NCI-H187 (cell line): ENCODE measurements at regions not wholly inside any gene's neighbourhood (a gene's known extent, or its start where the extent isn't known, plus 50 kb on each side); places are given as distances from the start of the nearest gene placed in this dataset.

Experiments
- DNase-seq, 2 experiments: peaks; one replicate each; lab custom pipeline; 2025; lab: John Stamatoyannopoulos, UW

DNA sequence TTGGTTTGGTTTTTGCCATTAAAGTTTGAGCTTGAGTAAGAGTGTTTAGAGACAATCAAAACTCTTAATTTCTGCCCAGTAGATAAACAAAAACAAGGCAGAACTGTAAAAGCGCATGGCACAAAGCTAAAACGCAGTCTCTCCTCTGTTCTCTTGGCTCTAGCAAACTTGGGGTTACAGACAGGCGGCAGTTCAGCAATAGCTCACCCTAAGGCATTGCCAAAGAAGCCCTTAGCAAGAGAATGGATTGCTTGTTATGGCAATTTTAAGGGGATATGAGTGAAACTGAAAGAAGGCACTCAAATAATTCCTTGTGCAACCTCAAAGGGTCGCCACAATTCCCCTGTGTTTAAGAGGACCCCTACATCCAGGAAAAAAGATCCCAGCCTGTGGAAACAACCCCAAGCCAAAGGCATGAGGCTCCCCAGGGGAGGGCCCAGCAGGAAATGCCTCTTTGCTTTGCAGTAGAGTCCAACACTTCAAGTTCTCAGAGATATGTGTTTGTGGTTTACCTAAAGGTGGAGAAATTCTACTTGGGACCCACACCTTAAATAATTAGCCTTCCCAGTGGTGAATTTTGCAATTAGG, 317.0 kb upstream of the MPDZ start:
- no peak for DNase-seq

DNA sequence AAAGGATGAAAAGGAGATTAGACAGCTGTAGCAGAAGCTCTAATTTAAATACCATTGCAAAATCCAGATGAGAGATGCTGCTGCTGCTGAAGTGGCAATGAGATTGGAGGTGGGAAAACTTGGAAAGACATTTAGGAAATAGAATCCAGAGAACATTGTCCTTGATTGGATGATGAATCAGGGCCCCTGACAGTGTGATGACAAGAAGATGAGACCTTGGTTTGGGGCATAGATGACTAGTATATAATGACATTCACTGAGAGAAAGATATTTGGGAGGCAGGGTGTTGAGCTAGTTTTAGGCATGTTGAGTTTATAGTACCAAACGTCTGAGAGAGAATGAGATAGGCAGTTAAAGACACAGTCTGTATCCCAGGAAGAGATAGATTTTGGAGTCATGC, 311.5 kb upstream of the MPDZ start:
- DNase-seq, result no peak

DNA sequence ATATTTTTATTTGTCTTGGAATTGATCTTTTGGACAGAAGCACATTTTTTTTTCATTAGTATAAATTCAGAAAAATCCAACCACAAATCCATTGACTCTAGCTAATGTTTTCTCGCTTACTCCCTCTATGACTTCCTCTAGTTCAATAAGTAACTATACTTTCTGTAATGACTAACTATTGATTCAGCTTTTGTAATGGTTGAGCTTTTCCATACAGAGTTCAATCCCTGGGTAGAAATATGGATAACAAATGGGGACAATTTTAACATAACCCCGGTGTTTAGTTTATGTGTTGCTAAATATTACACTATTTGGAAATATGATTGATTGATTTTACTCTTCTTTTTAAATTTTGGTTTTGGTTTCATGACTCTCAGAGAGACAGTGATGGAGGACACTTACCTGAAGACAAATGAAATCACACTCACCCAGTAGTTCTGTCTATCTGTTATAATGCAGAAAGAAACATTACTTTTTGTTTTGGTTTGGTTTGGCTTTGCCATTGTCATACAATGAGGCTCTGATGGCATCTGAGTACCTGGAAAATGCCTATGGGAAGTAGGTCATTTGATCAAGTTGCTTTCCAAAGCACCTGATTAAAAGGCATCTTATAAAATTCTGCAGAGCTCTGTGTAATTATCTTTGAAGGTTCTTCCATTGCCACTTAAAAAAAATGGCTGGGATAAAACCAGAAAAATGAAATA, 309.7 kb upstream of the MPDZ start:
- DNase-seq, result no peak

DNA sequence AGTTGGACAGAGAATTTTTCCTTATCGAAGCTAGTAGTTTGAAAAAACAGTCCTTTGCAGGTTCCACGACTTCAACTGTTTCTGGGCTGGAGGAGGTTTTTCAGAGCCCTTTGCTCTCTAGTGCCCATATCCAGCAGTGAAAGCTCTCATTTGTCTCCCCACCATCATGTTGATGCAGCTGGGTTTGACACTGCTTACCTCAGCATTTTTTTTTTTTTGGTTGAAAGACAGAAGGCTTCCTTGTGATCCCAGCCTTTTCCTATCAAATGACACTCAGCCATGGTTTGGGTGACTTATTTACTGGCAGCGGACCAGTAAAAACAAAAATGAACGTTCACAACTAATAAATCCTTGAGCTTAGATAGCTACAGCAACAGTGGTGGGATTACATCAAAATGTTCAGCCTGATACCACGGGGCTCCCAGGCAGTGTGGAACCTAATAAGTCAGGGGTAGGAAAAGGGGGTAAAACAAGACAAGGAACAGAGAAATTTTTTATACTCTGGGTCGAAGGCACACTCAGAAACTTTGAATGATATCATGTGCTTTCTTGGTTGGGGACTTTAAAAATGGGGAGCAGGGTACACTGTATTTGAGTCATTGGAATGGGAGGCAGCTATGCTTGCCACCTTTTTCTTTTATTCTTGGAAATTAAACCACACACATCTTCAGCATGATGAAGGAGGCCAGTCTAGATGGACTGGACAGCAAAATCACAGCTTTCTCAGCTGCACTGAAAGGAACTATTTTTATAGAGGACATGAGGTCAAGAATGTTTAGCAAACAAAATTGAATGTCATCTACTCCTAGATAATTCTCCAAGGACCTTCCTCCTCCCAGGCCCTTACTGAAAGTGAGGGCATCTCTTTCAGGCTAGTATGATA, 308.9 kb upstream of the MPDZ start:
- no peak for DNase-seq

DNA sequence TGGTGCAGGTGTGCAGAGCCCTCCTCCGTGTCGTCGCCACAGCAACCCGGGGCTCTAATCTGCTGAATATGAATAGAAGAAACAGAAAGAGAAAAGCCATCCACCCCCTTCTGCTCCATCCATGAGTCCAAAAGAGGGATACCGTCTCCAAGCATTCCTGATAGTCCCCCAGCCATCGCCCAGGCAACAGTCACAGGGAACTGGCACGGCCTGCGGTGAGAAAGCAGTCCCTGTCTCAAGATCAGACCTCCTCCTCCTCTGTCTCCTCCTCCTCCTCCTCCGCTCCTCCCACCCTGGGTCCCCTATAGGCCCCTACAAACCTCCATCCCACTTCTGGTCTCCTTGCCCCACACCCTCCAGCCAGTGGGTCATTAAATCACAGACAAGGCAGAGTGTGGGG, 308.1 kb upstream of the MPDZ start:
- DNase-seq, result no peak

DNA sequence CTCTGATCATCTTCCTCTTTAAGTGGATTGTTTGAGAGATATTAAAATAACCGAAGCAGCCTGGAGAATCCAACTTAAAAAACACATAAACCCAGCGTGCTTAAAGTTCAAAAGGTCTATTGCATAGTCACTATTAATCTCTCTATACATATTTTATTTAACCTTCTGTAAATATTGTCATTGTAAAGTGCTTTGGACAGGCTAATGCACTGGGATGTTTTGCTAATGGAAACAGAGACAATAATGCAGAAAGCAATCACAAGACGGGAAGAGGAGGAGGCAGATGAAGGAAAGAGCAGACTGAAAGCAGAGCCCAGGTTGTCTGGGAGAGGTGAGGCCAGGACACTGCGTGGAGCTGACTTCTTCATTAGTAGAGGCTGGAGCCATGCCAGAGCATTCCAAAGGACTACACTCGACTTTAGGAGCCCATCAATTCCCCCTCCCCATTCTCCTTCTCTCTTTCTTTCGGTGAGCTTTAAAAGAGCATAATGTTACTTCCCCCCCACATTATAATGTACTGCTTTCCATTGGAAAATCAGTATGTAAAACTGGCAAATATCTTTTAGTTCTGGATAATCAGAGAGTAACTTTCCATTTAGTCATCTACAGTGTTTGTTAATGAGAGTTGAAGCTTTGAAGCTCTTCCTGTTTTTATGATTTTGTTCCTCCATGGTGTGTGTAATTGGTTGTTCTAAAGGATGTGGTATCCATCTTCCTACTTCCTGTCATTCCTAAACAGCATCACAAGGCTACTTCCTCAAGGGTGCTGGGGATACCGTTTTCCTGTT, 307.3 kb upstream of the MPDZ start:
- no peak for DNase-seq

DNA sequence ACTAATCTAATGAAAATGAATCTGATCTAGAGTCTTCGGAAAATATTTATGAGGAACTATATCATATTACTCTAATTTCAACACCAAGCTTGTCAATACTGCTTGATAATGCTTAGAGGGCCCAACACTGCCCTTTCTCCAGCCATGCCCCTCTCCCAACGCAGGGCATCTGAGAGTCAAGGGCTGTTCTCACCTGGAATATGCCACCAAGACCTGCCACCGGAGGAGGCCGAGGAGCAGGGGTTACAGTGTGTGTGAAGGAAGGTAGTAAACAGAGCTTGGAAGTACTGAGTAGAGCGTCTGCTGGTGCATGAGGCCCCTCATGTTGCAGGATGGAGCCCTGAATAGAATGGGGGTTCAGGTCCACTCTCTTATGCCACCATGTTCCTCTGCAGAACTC, 301.3 kb upstream of the MPDZ start:
- DNase-seq, result no peak

DNA sequence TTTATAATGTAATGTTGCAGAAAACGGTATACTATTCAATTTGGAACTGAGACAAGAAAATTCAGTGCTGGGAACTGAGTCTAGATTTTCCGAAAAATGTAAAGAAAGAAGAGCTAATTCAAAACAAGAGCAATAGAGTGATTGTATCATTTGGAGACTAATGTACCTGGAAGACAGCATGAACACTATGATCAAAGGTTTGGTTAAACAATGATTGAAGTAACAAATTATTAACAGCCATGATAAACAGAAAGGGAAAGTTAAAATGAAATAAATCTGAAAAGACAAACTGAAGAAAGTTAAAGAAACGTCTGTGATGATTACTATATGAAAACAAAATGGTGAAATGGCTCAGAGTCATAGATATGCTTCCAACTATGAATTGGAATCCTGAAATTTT, 300.6 kb upstream of the MPDZ start:
- DNase-seq, result no peak

DNA sequence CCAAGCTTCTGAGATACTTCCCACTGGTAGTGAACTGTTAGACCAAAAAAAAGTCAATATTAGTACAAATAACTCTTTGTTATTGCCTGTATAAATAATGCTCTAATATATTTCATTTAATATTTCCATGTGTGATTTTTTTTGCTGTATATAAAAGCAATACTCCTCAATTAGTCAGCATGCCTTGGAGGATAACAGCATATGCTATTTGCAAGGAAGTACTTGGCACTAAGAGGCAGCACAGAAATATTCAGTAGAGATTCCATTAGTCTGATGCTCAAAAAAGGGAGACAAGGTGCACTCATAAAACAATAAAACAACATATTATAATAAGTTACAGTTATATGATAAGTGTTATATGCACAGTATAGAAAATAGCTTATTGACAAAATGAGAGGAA, 296.6 kb upstream of the MPDZ start:
- no peak for DNase-seq

DNA sequence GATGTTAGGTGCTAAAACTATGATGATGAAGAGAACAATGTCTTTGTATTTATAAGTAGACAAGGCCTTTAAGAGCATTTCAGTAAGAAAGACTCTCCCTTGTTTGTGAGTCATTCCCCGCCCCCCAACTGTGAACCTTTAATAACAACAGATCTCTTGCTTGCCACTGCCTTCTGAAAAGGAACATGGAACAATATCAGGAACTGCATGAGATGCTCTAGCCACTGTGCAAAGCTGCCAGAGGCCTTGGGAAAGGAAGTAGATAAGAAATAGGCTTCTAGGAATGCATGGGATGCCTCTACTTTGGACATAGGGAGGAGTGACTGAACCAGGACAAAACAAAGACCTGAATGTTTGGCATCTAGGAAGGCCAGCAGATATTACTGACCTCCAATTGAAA, 296.1 kb upstream of the MPDZ start:
- DNase-seq, result no peak

DNA sequence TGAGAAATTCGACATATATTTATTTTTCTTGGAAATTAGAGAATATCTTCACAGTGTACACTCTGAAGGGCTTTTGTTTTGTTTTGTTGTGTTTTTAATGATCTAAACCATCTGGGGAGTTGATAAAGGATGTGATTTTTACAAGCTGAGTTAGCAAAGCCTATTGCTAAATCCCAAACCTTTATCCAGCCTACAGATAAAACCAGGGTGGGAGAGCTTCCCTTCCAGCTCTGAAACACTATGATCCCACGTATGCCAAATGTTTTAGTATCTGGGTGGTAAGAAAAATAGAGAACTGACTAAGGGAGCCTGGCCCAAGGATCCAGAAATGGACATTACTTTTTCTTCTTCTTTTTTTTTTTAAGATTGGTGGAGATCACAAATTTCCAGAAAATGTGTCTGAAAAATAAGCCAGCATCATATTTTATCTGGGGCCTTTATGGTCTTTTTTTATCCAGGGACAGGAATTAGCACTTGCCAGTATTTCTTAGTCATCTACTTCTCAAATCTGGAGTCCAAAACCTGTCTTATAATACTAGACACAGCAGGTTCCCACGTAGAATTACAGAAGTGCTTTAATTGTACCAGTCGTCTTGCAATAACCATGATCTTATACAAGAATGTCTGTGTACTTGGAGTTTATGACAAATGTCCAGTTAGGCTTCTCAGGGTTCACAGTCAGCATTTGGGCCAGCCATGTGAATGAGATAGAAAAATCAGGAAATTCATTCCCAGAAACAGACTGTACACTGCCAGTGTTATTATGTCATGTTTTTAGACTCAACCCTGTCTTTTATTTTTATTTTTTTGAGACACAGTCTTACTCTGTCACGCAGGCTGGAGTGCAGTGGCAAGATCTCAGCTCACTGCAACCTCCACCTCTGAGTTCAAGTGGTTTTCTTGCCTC, 290.8 kb upstream of the MPDZ start:
- DNase-seq, result no peak

DNA sequence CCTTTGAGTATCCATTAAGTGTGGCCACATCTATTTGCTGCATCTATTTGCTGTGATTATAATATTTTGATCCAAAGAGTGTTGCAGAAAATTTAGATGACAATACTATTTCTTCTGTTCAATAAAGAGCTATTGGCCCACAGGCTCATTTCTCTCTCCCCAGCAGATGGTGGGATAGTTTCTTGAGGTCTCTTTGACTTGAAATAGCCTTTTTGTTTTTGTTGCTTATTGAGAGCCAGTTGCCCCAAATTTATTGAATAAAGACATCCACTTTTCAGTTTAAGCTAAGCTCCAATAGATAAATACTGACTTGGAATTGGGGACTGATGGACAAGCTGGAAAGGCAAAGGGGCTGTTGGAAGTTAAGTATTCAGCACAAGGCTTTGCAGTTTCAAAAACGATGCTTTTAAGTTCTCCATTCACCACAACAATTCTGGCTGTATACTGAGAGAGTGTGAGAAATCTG, 290.1 kb upstream of the MPDZ start:
- no peak for DNase-seq

DNA sequence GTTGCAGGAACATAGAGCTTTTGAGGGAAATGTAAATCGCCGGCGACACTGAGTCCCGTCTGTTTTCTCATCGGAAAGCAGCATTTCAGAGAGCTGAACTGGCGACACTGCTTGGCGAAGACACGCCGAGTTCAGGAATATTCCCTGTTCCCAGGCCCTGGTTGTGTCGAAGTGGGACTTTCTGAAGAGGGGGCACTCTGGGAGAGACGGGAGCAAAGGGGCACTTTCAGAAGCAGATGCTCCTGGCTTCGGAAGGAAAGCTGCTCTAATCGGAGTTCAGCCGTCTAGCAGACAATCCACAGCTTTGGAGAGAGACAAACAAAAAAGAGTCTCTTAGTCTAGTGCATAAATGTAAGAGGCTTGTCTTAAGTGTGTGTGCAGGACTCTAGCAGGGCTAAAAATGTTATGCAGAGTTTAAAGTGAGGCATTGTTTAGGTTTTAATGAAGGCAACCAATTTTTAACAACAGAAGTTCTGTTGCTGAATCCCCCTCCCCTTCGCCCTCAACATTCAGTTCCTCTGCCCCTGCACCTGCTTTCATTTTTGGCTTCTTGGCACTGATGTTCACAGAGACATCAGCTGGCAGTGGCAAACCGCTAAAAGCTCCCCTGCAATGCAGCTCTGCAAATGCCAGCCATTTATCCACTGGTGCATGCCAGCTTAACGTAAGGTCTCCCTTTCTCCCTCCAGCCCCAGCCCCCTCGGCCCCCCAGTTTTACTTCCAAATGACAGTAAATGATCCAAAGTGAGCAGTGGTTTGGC, 289.5 kb upstream of the MPDZ start:
- DNase-seq, result peak in 1 of 2 experiments; percentile 2

DNA sequence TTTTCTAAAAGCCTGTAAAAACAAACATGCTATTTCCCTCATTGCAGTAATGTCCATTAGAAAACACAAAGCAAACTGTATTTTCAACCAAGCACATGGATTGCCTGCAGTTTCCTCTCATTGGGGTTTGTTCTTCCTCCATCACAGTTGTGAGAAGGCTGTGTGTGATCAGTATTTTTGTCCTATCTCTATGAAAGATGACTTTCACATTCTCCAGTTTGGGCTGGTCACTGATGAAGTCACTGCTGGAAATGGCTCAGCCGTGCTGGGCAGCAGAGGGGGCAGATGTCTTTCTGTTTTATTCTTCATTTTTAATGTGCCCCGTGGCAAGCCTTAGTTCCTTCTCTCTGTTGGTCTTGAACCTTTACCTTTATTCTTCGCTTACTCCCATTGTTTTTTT, 288.9 kb upstream of the MPDZ start:
- no peak for DNase-seq

DNA sequence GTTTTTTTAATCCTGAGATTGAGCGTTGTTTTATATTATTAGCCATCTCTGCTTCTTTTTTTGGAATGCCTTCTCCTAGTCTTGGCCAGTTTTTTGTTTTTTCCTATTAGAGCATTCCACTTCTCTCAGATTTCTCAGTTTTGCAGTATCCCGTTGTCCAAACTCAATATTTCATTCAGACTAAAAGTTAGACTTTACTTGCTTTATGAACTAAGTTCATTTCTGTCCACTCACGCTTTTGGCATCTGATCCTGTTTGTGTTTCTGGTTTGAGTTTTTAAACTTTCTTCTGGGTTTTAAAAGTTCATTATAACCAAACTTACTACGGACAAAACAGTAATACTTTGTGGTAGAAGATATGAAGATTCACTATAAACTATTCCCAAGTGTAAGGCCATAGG, 288.3 kb upstream of the MPDZ start:
- no peak for DNase-seq

DNA sequence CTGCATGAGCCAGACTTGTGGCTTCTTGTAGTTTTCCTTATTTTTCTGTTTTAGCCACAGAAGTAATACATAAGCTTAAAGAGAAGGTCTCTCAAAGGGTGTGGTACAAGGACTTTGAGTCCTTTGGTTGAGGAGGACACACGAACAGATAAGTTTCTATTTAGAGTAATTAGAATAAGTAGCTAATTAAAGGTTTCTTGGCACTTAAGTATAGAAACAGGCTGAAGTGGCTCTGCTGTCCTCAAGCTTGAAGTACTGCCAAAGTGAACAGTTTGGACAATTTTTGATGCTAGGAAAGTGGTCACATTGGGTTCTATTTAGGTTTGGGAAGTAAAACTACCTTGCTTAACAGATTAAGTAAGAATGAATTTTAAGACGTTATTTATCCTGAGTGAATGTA, 278.3 kb upstream of the MPDZ start:
- DNase-seq, result no peak

DNA sequence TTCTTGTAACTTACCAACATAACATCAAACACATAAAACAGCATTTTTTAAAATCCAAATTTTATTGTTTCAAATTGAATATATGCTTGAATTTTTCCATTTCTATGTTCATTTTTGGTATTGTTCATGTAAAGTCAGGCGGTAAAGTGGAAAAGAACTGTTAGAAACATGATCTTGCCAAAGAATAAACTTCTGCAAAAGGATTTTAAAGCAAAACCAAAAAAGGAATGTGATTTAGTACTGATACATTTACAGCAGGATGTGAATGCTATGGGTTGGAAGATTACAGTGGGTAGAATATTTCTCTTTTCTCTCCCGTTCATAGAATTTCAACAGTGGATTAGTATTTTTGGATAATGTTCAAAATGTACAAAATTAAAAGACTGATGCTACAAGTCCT, 277.2 kb upstream of the MPDZ start:
- DNase-seq, result no peak

DNA sequence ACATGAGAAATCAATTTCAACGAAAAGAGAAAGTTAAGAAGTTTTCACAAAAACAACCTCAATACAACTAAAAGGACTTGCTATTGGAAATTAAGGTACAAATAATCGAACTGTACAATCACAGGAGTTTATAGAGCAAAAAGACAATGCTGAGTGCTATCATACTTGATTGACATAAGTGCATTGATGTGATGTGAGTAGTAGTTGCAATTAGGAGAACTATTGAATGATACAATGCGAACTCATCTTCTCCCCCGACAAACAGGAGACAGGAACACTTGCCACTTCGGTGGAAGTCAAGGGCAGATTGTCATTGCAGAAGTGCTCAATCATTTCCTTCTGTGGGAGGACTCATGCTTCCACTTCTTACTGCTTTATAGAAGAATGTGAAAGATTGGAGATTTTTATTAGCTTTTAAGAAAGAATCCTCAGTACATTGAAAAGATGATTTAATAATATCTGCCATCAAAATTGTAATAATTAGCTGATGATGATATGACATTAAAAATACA, 276.6 kb upstream of the MPDZ start:
- no peak for DNase-seq

DNA sequence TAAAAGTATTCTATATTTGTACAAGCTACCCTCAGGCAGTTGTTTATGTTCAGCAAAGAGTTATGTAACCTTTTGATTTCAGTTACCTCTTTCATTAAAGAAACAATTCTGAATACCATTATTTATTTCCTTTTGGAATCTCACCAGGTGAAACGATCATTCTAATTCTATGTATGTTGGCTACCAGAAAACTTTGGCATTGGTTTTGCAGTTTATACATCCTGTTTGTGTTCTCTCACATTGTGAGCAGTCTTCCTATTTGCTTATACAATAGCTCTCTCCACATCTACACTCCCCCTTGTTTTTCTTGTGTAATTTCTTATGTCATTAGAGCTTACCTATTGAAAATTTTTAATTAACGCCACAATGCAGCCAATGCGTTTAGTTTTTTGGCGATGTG, 276.0 kb upstream of the MPDZ start:
- no peak for DNase-seq

DNA sequence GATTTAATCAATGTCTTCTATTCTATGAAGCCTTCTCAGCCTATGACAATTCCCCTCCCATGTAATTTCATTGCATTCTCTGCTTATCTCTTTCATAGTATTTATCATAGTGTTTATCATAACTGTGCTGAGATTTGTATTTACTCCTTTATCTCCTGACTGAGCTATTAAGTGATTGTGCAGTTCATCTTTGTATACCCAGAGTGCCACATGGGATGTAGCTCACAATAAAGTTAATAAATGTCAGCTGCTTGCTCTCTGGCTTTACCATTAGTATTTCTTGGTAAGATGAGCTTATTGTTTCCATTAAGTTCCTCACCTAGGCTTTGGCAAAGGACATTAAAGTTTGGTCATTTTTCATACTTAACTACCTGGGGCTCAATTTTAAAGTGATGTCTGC, 275.1 kb upstream of the MPDZ start:
- DNase-seq, result no peak
